ENCODE measurements at regions not wholly inside any gene's neighbourhood (a gene's known extent, or its start where the extent isn't known, plus 50 kb on each side); places are given as distances from the start of the nearest gene placed in this dataset.
"Not testable (repeated sequence)": the region's sequence is repeated elsewhere in the genome, so short reads cannot be mapped to it uniquely, and the experiment has no call there.

GRCh38 chr6:120804612-120805011 is 529.7 kb downstream of the TBC1D32 start:
- DNase-seq (ENCODE audit: low read depth) = no peak

DNA sequence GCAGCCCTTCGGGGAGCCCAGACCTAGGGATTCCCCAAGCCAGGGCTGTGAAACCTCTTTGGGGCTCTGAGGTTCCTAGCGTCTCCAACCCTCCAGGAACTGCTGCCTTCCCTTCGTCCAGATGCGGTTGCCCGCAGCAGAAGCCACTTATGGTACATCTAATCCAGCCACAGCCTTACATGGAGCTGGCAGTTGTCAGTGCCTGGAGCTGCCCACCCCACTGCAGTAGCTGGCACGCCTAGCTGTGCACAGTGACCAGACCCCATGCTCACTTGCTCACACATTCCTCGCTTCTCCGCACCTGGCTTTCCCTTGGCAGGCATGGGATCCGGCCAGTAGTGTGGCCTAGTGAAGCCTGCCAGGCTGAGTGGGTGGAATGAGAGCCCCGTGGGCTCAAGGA is 547.6 kb downstream of the TBC1D32 start:
- no peak for DNase-seq (ENCODE audit: low read depth)

- no peak for DNase-seq (ENCODE audit: low read depth)
Measured at GRCh38 chr6:120786256-120786655, 548.0 kb downstream of the TBC1D32 start.

DNA sequence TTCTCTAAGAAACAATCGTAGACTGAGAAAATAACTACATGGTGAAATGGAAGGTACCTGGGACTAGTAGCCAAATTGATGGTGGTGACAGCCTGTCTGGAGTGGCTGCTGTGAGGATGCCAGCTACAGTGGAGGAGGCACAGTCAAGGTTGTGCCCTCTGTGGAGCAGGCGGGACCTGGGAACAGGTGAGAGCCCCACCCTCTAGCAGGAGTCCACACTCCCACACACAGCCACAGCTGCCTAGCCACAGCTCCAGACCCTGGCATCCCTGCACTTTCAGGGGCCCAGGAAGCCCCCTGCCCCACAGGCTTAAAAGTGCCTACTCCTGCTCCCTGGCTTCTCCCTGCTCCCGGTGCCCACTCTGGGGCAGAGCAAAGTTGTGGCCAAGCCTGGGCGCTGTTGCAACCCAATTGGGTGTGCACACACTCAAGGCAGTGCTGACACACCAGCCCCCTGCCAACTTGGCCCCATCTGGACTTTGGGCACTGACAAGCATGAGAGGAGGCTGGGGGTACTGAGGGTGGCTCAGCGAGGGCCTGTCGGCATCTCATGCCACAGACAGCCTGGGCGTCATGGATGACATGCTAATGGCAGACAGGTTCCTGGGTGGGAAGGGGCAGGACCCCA is 548.7 kb downstream of the TBC1D32 start:
- DNase-seq (ENCODE audit: low read depth) = no peak

GRCh38 chr6:120779441-120779840 is 554.8 kb downstream of the TBC1D32 start:
- no peak for DNase-seq (ENCODE audit: low read depth)

DNA sequence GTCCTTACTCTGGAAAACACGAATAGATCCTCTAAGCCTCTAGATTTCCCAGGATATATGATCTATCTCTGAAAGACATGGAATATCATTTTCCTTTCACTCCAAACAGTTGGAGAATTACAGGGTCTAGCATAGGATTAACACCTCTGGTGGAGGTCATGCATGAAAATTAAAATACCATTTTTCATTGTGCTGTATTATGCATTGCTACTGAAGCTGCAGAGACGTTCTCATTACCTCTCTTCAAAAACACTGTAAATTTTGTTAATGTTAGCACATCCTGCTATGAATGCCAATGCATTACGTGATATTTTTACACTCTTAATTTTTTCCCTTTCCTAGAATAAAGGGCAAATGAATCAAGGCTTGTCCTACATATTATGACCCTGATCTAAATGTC is 558.6 kb downstream of the TBC1D32 start:
- DNase-seq (ENCODE audit: low read depth) = no peak

DNA sequence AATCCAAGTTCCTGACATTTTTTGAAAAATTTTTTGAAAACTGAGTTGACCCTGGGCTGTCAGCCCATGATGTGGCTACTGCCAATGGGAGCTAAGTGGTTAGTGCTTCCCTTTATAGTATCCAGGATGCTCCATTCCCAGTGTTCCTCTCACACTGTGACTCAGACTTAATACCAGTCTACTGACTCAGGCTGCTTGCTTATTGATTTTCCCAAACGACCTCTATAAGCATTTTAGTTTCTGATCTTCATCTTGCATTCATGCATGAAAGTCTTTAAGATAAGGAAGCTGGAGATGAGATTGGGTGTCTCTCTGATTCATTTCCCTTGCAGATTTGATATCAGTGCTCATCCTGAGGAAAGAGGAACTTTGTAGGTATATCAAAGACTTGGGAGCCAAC is 560.0 kb downstream of the TBC1D32 start:
- DNase-seq (ENCODE audit: low read depth) = no peak

GRCh38 chr6:120771019-120771418 is 563.3 kb downstream of the TBC1D32 start:
- DNase-seq (ENCODE audit: low read depth) = no peak

DNA sequence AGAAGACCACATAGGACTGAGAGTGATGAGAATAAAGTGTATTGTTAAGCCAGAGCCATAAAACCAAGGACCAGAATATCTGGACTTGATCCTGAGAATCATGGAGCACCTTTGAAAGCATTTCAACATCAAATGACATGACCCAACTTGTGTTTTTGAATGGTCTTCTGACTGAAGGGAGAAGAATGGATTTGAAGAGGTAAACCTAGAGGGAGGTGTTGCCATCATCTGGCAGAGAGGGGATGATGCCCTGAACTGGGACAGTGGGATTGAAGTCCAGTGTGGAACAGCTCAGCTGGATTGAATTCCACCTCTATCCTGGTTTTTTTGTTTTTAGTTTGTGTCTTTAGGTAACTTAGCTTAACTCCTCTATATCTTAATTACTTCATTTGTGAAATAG is 570.0 kb downstream of the TBC1D32 start:
- no peak for DNase-seq (ENCODE audit: low read depth)

DNA sequence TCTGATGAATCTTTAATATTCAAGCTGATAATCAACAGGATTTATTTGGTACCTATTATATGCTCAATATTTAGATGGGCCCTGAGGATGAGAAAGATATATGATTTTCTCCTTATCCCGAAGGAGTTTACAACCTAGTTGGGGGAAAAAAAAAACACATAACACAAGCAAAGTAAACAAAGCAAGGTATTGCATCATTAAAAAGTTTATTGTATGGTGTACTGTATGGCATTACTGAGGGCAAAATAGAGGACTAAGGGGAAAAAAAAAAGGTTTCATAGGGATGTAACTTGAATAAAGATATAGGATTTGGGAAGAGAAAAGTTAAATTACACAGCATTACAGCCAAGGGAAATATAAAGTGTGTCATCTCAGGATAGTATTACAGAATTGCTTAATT is 574.7 kb downstream of the TBC1D32 start:
- DNase-seq (ENCODE audit: low read depth) = no peak

- DNase-seq (ENCODE audit: low read depth) = not testable (repeated sequence)
Measured at GRCh38 chr6:120748574-120748973, 585.7 kb downstream of the TBC1D32 start.

DNA sequence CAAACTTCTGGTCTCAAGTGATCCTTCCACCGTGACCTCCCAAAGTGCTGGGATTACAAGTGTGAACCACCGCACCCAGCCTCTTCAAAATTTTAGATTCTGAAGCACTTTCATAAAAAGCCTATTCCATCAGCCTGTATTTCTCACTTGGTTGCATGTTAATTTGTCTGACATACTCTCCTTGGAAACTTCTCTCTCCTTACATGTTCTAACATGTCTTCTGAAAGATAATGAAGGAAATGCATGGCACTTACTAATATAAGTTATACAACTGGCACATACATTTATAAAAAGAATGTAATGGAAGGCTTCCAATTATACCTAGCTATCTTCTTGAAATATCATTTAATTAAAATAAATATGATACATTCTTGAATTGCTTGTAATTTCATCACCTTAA is 597.5 kb downstream of the TBC1D32 start:
- no peak for DNase-seq (ENCODE audit: low read depth)

DNA sequence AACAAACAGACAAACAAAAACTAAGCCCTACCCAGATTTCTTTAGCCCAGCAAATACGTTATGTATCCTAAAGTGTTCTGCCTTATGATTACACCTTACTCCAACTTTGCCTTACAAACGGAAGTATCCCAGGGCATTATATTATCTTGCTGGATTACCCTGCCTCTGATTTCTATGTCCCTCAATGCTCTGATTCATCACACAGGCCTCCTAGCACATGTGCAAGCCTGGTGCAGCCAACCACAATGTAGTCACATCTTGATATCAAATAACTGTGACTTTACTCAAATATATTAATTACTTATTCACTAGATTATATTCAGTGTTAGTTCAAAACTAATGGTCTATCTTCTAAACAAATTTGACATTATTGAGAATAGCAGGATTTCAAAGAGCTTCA is 598.6 kb downstream of the TBC1D32 start:
- DNase-seq (ENCODE audit: low read depth) = no peak

GRCh38 chr6:120711255-120711654 is 623.0 kb downstream of the TBC1D32 start:
- DNase-seq (ENCODE audit: low read depth) = no peak

GRCh38 chr6:120700001-120700400 is 634.3 kb downstream of the TBC1D32 start:
- no peak for DNase-seq (ENCODE audit: low read depth)

- no peak for DNase-seq (ENCODE audit: low read depth)
Measured at GRCh38 chr6:120686492-120686891, 647.8 kb downstream of the TBC1D32 start.

GRCh38 chr6:120682145-120682544 is 652.1 kb downstream of the TBC1D32 start:
- no peak for DNase-seq (ENCODE audit: low read depth)

- no peak for DNase-seq (ENCODE audit: low read depth)
Measured at GRCh38 chr6:120681204-120681603, 653.1 kb downstream of the TBC1D32 start.

DNA sequence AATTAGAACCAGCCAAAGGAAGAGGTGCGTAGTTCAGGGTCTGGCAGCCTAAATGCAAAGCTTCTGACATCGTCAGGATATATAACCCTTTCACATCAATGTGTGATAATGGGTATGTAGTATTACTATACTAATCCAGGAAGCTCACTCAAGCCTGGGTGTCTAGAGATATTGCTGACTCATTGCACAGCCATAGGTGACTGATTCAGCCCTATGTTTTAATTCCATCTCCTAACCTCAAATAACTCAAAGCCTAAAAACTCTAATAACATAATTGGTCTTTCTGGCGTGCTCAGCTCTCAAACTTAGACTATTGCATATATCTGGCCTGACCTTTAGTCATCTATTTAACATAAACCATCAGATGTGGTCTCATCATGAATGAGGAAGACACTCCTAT is 658.4 kb downstream of the TBC1D32 start:
- no peak for DNase-seq (ENCODE audit: low read depth)

DNA sequence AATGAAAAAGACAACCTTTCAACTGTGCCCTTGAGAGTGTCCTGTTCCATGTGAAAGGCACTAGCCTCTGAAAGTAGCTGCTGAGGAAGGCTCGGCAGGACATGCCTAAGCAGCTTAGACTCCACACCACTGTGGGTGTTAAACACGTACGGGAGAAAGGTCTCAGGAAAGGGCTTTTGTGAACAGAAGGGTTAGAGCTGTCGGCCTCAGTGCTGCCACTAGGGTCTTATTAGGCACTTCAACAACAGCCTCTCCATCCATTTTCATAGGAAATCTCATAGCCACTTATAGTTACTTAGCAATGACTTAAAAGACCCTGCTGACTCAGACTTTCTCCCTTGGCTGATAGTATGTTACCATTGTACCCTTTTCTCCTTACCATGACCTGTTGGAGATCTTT is 662.8 kb downstream of the TBC1D32 start:
- no peak for DNase-seq (ENCODE audit: low read depth)

GRCh38 chr6:120652506-120652905 is 681.8 kb downstream of the TBC1D32 start:
- DNase-seq (ENCODE audit: low read depth) = no peak

- no peak for DNase-seq (ENCODE audit: low read depth)
Measured at GRCh38 chr6:120648713-120649112, 685.6 kb downstream of the TBC1D32 start.

DNA sequence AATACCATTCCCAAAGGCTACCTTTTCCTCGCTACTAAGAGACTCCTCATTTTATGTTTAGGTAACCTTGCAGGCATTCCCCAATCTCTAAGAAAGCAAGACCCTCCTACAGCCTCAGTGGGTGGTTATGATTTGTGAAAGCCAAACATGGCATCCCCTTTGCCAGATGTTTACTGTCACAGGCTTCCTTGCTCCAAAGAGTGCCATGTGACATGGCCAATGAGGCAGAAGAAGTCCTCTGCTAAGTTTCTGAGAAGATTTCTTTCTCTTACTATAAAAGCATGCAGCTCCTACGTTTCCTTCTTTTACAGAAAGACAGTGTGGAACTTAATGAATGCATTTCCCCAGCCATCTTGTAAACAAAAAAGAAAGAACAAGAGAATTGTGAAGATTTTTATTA is 688.2 kb downstream of the TBC1D32 start:
- no peak for DNase-seq (ENCODE audit: low read depth)

- DNase-seq (ENCODE audit: low read depth) = no peak
Measured at GRCh38 chr6:120632975-120633374, 701.3 kb downstream of the TBC1D32 start.

DNA sequence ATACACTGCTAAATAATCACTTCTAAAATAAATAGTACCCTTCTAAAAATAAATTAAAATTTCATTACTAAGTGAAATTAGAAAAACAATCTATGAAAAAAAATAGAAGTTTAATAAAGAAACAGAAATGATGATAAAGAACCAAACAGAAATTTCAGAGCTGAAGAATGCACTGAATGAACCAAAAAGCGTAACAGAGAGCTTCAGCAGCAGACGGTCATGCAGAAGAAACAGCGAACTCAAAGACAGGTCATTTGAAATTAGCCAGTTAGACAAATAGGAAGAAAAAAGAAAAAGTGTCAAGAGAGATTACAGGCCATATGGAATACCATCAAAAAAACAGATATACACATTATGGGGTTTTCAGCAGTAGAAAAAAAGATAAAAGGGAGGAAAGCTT is 706.7 kb downstream of the TBC1D32 start:
- DNase-seq (ENCODE audit: low read depth) = no peak

All from activated gamma-delta T cell treated with anti-CD3 and anti-CD28 coated beads, Interleukin-2, amount 50 U/mL, for 16 hours (primary cell).